K562 (cell line): ENCODE measurements at regions not wholly inside any gene's neighbourhood (a gene's known extent, or its start where the extent isn't known, plus 50 kb on each side); places are given as distances from the start of the nearest gene placed in this dataset.
A peak's percentile ranks its signal among the peaks of the same experiment; 100 is the strongest.

Source experiments
- ATAC-seq: fragments of 200-7000 bp; cut with Tn5 transposase; 3 replicates; pipeline ENCODE4 v1.9.1; 2020; ENCODE audit warnings: moderate library complexity
- BruUV-seq: library from RNA; stranded (reverse); fragments of 400-500 nt; replicated peaks from 2 replicates; lab custom pipeline; 2021; lab: Mats Ljungman, UMichigan
- CTCF ChIA-PET: fragments of 300-600 bp; formaldehyde crosslinking; extraction: SDS; loops from one replicate; lab custom pipeline; 2021; ENCODE audit warnings: low intra/inter-chr PET ratio; lab: Yijun Ruan, JAX
- POLR2A ChIA-PET: fragments of 300-600, 350-650 bp; sonication (Branson Sonifier 250); formaldehyde crosslinking; extraction: SDS; loops from one replicate; lab custom pipeline; 2021; ENCODE audit warnings: antibody characterized with exemption, inconsistent platforms; lab: Yijun Ruan, JAX
- DNase-seq, 4 experiments: peaks; one replicate each; pipeline versions ENCODE4 v3.0.0 to v3.0.0-alpha.2; 2011 to 2018; ENCODE audit warnings: low spot score in 3 of 4, mixed read lengths in 3 of 4; ENCODE audit errors: extremely low read depth in 1 of 4
- FAIRE-seq: peaks from 2 replicates; lab custom pipeline; 2011; peaks lifted over from hg19 to GRCh38; lab: Jason Lieb, UNC
- H2AFZ ChIP-seq: 2 replicates; pipeline ENCODE4 v1.6.0; 2011; ENCODE audit warnings: low read depth, low read length, control low read depth, inconsistent platforms
- H3K27ac ChIP-seq: fragments of 200-600 bp; 3 replicates; pipeline ENCODE4 v1.8.0; 2011; ENCODE audit warnings: low read depth, mild to moderate bottlenecking, control low read depth, inconsistent platforms, low read length, moderate library complexity, mixed read lengths; ENCODE audit errors: extremely low read depth
- H3K27me3 ChIP-seq, 2 experiments: fragments of 300-600 bp in 1 of 2; 2 replicates in 1 of 2; 3 replicates in 1 of 2; pipeline versions ENCODE4 v1.6.0 to v1.8.0; 2011; ENCODE audit warnings: inconsistent platforms in 2 of 2, low read length in 2 of 2, mild to moderate bottlenecking in 1 of 2, mixed read lengths in 1 of 2, moderate library complexity in 1 of 2; ENCODE audit not compliant: control insufficient read depth in 2 of 2, insufficient read depth in 2 of 2
- H3K36me3 ChIP-seq: fragments of 300-600 bp; 3 replicates; pipeline ENCODE4 v1.8.0; 2011; ENCODE audit warnings: mild to moderate bottlenecking, low read length, inconsistent platforms; ENCODE audit not compliant: control insufficient read depth, insufficient read depth
- H3K4me1 ChIP-seq, 2 experiments: fragments of 200-600 bp in 1 of 2; replicated peaks in 1 of 2; 2 replicates in 1 of 2; 3 replicates in 1 of 2; pipeline versions ENCODE4 v1.5.1 to v1.8.0; 2011; ENCODE audit warnings: inconsistent platforms in 2 of 2, low read length in 2 of 2, mild to moderate bottlenecking in 1 of 2, mixed read lengths in 1 of 2, moderate library complexity in 1 of 2; ENCODE audit not compliant: control insufficient read depth in 2 of 2, insufficient read depth in 2 of 2
- H3K4me2 ChIP-seq: 2 replicates; pipeline ENCODE4 v1.6.1; 2011; ENCODE audit warnings: low read length, control low read depth, inconsistent platforms, mixed read lengths; ENCODE audit not compliant: insufficient read depth
- H3K4me3 ChIP-seq: fragments of 200-600 bp; sonication (generic), shearing (Covaris generic); 2 replicates; pipeline ENCODE4 v1.5.1; 2016; ENCODE audit warnings: control low read depth, inconsistent platforms
- H3K79me2 ChIP-seq: fragments of 200-600 bp; 3 replicates; pipeline ENCODE4 v1.8.0; 2011; ENCODE audit warnings: low read length, inconsistent platforms; ENCODE audit not compliant: control insufficient read depth, insufficient read depth
- H3K9ac ChIP-seq, 2 experiments: 2 replicates each; pipeline versions ENCODE4 v1.6.0 to v1.6.1; 2011; ENCODE audit warnings: low read depth in 2 of 2, low read length in 2 of 2, control low read depth in 1 of 2, inconsistent platforms in 1 of 2, mild to moderate bottlenecking in 1 of 2, mixed read lengths in 1 of 2; ENCODE audit not compliant: insufficient read depth in 1 of 2
- H3K9me1 ChIP-seq: one replicate; pipeline ENCODE4 v1.6.0; 2011; ENCODE audit warnings: inconsistent platforms, mild to moderate bottlenecking, low read length, moderate library complexity; ENCODE audit not compliant: control insufficient read depth, insufficient read depth
- H3K9me3 ChIP-seq: replicated peaks from 2 replicates; pipeline ENCODE4 v1.5.1; 2011; ENCODE audit warnings: low read depth, low read length, inconsistent platforms; ENCODE audit not compliant: control insufficient read depth, insufficient read depth
- H4K20me1 ChIP-seq: replicated peaks from 2 replicates; pipeline ENCODE4 v1.6.1; 2011; ENCODE audit warnings: low read length, inconsistent platforms, mixed read lengths; ENCODE audit not compliant: control insufficient read depth, insufficient read depth
- CBX3 ChIP-seq, 2 experiments: IDR thresholded peaks; 1 replicate in 1 of 2; 2 replicates in 1 of 2; pipeline ENCODE4 v1.6.1; 2012; ENCODE audit warnings: inconsistent platforms in 2 of 2, low read length in 2 of 2, borderline replicate concordance in 1 of 2, control low read depth in 1 of 2
- CBX5 ChIP-seq: IDR thresholded peaks from 2 replicates; pipeline ENCODE4 v1.6.1; 2014; ENCODE audit warnings: low read depth, borderline replicate concordance
- CCAR2 ChIP-seq: fragments of 200-400 bp; formaldehyde crosslinking; IDR thresholded peaks from 2 replicates; pipeline ENCODE4 v1.6.1; 2017; ENCODE audit warnings: mild to moderate bottlenecking, low read depth, low read length
- DACH1 ChIP-seq: fragments of 450-650 bp; IDR thresholded peaks from 2 replicates; pipeline ENCODE4 v1.6.1; 2018; ENCODE audit not compliant: partially characterized antibody
- TEAD1 ChIP-seq, 2 experiments: fragments of 450-650 bp in 1 of 2; sonication (generic) in 1 of 2; formaldehyde crosslinking; IDR thresholded peaks; 2 replicates each; pipeline versions ENCODE4 v1.4.0 to v1.8.0; 2020 to 2022; ENCODE audit warnings: mild to moderate bottlenecking in 2 of 2, missing genetic modification reagents in 1 of 2
- ZFP36 ChIP-seq: fragments of 150-350 bp; IDR thresholded peaks from 2 replicates; pipeline ENCODE4 v1.6.1; 2018; ENCODE audit warnings: low read length, low read depth; ENCODE audit not compliant: partially characterized antibody
- ZNF184 ChIP-seq: sonication (generic); formaldehyde crosslinking; IDR thresholded peaks from 2 replicates; pipeline ENCODE4 v1.5.0; 2020; ENCODE audit warnings: missing genetic modification reagents
- ZNF23 ChIP-seq: fragments of 250-450 bp; sonication (Bioruptor Pico); IDR thresholded peaks from 2 replicates; pipeline ENCODE4 v1.4.0; 2020; ENCODE audit warnings: mild to moderate bottlenecking
- ZNF280B ChIP-seq: fragments of 250-450 bp; sonication (Bioruptor Pico); IDR thresholded peaks from 2 replicates; pipeline ENCODE4 v1.5.1; 2021; ENCODE audit warnings: mild to moderate bottlenecking
- ZZZ3 ChIP-seq: fragments of 450-650 bp; IDR thresholded peaks from 2 replicates; pipeline ENCODE4 v1.6.1; 2016; ENCODE audit warnings: antibody characterized with exemption, mild to moderate bottlenecking, moderate library complexity
- WGBS: fragments of 100-300 bp; shearing (Covaris generic); methylation state at CpG from one replicate; pipeline ENCODE4 v1.1.6; 2016; ENCODE audit warnings: low coverage, mixed read lengths; ENCODE audit not compliant: insufficient coverage; ENCODE audit errors: missing lambda C conversion rate; 5-methylcytosine and 5-hydroxymethylcytosine counted together
- in situ Hi-C: fragments of 300-500 bp; cut with MboI; formaldehyde crosslinking; loops from 4 replicates; pipeline ENCODE4 v1.15.0; 2018; ENCODE audit warnings: inconsistent platforms, mixed read lengths
- intact Hi-C: fragments of 100-400 bp; cut with micrococcal nuclease; formaldehyde crosslinking; loops from 2 replicates; pipeline ENCODE4 v1.14.2; 2022

DNA sequence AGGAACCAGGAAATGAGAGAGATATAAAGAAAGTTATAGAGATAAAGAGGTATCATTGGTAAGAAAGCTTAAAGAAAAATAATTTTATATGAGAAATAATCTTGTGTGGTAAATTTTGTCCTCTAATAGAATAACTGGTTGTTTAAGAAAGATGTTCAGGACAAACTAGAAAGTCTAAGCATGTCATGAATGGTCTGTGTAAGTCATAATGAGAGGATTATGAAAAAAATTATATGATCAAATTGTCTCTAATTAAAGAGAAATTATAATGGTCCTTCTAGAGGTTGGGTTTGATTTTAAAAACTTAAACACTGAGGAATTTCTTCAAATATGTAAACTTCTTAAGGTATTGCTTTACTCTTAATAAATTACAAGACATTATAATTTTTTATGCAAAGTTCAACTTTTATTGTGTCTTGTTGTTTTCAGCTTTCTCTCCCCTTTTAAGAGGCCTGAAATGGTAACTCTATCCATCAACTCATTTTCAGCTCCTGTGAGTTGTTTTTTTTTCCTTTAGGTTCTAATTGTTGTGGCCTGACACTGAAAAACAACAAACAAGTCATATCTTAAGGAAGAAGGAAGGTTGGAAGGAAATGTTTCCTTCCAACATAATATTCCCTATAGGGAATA lies 88.2 kb upstream of the CNOT2 start:
- peaks cover 7% of the 10 kb centered on the region for H3K9me3 ChIP-seq
- intact Hi-C loops = no loop called here
- no peaks in the 10 kb centered on the region for H4K20me1 ChIP-seq
- H3K4me1 ChIP-seq = peaks cover 0 to 8% of the 10 kb centered on the region in 2 experiments; a peak in 2 of 5 replicates
- H3K4me3 ChIP-seq = no peak overlapping the region
- no TSS peak for BruUV-seq
- TF ChIP-seq ZNF184 (no peak), ZFP36 (peak; percentile 79)
- H2AFZ ChIP-seq = no peak overlapping the region
- ChIA-PET POLR2A (no interaction called here), CTCF (no interaction called here)
- ATAC-seq (no peak), DNase-seq (no peak), FAIRE-seq (no peak)
- H3K36me3 ChIP-seq = no peaks in the 10 kb centered on the region
- in situ Hi-C loops = no loop called here
- H3K9ac ChIP-seq = no peak overlapping the region
- H3K27ac ChIP-seq = no peak overlapping the region
- H3K27me3 ChIP-seq = no peaks in the 10 kb centered on the region
- no peaks in the 10 kb centered on the region for H3K79me2 ChIP-seq
- H3K9me1 ChIP-seq = no peaks in the 10 kb centered on the region
- H3K4me2 ChIP-seq = no peak overlapping the region

GRCh38 chr12:70157099-70157498 lies 86.1 kb upstream of the CNOT2 start:
- no peaks in the 10 kb centered on the region for H3K9me1 ChIP-seq
- H3K9me3 ChIP-seq = peaks cover 7% of the 10 kb centered on the region
- intact Hi-C loops (no loop called here), in situ Hi-C loops (no loop called here)
- CTCF ChIA-PET = no interaction called here
- H4K20me1 ChIP-seq = no peaks in the 10 kb centered on the region
- H3K27ac ChIP-seq = no peak overlapping the region
- BruUV-seq = no TSS peak
- no peaks in the 10 kb centered on the region for H3K36me3 ChIP-seq
- WGBS = 36% methylated on average over 1 of the region's 1 CpG
- no peaks in the 10 kb centered on the region for H3K79me2 ChIP-seq
- TF ChIP-seq ZZZ3 = no peak
- TF ChIP-seq ZNF23 (CRISPR knock-in tag) = no peak
- peak in 1 of 2 experiments; percentile 87; a peak in 2 of 3 replicates for TF ChIP-seq CBX3 (IDR thresholded peaks at IDR 0.05; ENCODE audit: borderline replicate concordance in 1 of 2, low read length in 2 of 2)
- TF ChIP-seq TEAD1 (CRISPR knock-in tag; IDR thresholded peaks at IDR 0.05) = no peak
- no peak for TF ChIP-seq CCAR2
- TF ChIP-seq DACH1 = no peak
- 0 out of 2 replicates have a peak, but pooled peaks have one; percentile 23 for TF ChIP-seq ZNF280B
- 0 out of 2 replicates have a peak, but pooled peaks have one; percentile 12 for TF ChIP-seq CBX5
- H3K4me1 ChIP-seq = no peaks in the 10 kb centered on the region; a peak in 1 of 5 replicates
- H3K4me3 ChIP-seq = no peak overlapping the region
- POLR2A ChIA-PET = no interaction called here
- H2AFZ ChIP-seq = no peak overlapping the region
- DNase-seq = no peak
- FAIRE-seq = no peak
- no peaks in the 10 kb centered on the region for H3K27me3 ChIP-seq
- H3K4me2 ChIP-seq = no peak overlapping the region
- no peak overlapping the region for H3K9ac ChIP-seq
- ATAC-seq = no peak
